Ishikawa (cell line): ENCODE measurements at regions not wholly inside any gene's neighbourhood (a gene's known extent, or its start where the extent isn't known, plus 50 kb on each side); places are given as distances from the start of the nearest gene placed in this dataset.

Source experiments
- FOXM1 ChIP-seq: IDR thresholded peaks from 2 replicates; pipeline ENCODE4 v1.6.1; 2012; ENCODE audit warnings: low read depth, borderline replicate concordance
- YY1 ChIP-seq: IDR thresholded peaks from 2 replicates; pipeline ENCODE4 v1.6.1; 2012; ENCODE audit warnings: low read depth
- TF ChIP-seq, protein P1 (sequence below): IDR thresholded peaks from 2 replicates; pipeline ENCODE4 v1.6.1; 2012
- TF ChIP-seq, protein P2 (sequence below): IDR thresholded peaks from 2 replicates; pipeline ENCODE4 v1.6.1; 2012; ENCODE audit warnings: low read depth, mild to moderate bottlenecking

DNA sequence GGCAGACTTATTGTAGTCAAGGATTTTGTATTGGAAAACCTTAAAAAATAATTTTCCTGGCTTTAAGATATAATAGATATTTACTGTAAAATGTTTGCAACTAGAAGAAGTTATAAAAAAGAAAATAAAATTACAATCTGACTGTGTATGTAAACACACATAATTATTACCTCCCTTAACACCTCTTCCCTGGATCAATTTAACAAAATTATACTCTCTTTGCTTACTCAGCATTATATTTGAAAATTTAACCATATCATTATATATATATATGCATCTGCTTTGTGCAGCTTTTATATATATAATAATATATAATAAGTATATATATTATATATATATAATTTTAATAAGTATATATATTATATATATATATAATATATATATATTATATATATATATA lies 131.7 kb upstream of the FAM98A start:
- TF ChIP-seq, protein P1, sequence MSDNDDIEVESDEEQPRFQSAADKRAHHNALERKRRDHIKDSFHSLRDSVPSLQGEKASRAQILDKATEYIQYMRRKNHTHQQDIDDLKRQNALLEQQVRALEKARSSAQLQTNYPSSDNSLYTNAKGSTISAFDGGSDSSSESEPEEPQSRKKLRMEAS, result no peak
- TF ChIP-seq YY1 (no peak), FOXM1 (no peak)
- TF ChIP-seq, protein P2, sequence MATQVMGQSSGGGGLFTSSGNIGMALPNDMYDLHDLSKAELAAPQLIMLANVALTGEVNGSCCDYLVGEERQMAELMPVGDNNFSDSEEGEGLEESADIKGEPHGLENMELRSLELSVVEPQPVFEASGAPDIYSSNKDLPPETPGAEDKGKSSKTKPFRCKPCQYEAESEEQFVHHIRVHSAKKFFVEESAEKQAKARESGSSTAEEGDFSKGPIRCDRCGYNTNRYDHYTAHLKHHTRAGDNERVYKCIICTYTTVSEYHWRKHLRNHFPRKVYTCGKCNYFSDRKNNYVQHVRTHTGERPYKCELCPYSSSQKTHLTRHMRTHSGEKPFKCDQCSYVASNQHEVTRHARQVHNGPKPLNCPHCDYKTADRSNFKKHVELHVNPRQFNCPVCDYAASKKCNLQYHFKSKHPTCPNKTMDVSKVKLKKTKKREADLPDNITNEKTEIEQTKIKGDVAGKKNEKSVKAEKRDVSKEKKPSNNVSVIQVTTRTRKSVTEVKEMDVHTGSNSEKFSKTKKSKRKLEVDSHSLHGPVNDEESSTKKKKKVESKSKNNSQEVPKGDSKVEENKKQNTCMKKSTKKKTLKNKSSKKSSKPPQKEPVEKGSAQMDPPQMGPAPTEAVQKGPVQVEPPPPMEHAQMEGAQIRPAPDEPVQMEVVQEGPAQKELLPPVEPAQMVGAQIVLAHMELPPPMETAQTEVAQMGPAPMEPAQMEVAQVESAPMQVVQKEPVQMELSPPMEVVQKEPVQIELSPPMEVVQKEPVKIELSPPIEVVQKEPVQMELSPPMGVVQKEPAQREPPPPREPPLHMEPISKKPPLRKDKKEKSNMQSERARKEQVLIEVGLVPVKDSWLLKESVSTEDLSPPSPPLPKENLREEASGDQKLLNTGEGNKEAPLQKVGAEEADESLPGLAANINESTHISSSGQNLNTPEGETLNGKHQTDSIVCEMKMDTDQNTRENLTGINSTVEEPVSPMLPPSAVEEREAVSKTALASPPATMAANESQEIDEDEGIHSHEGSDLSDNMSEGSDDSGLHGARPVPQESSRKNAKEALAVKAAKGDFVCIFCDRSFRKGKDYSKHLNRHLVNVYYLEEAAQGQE, result no peak
